ENCODE measurements at regions not wholly inside any gene's neighbourhood (a gene's known extent, or its start where the extent isn't known, plus 50 kb on each side); places are given as distances from the start of the nearest gene placed in this dataset.

DNA sequence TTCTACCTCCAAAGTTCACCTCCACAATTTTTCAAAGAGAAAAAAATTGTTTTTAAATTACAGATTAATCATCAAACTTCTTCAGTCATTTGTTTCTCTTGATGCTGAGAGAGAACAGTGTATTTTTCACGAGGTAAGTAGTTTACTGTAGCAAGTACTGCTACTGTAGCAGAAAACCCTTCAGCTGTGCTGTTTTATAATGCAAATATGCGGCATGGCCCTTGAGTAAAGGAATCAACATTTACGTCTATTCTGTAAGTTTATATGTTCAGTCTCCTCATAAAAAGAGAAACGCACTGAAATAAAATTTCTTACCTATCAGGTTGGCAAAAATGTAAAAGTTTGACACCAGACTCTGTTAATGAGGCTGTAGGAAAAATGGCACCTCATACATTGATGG is 399.0 kb downstream of the NKX6-1 start:
- Histone ChIP-seq H3K27ac (ENCODE audit: low read depth, low read length) (no peak overlapping the region), H3K9me3 (ENCODE audit: insufficient read depth, low read depth, low read length) (no peaks in the 10 kb centered on the region)
- WGBS = 59% methylated on average over 3 of the region's 4 CpGs

DNA sequence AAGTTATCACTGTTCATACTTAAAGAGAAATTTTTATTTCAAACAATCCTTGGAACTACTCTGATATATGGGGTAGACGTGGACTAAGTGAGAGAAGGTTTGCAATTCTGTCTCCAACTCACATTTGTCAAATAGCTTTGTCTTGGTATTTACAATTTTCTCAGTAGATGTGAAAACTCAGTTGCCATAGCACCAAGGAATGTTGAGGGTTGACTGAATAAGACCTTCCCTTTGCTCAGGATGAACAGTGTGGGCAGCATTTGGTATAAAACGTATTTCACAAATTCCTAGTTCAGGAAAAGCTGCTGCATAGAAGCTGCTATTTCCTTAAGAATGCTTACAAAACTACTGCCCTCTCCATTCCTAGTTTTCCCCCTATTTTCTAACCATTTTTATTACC is 399.5 kb downstream of the NKX6-1 start:
- no peaks in the 10 kb centered on the region for H3K27me3 ChIP-seq (ENCODE audit: insufficient read depth, low read length)
- 90% methylated on average over 1 of the region's 2 CpGs for WGBS
- H3K4me3 ChIP-seq (ENCODE audit: low read length) = no peak overlapping the region
- H3K36me3 ChIP-seq (ENCODE audit: insufficient read depth, low read length) = no peaks in the 10 kb centered on the region
- no peak overlapping the region for H3K9ac ChIP-seq (ENCODE audit: low read depth, low read length)
- H3K4me1 ChIP-seq (ENCODE audit: insufficient read depth, low read length) = peaks cover 16% of the 10 kb centered on the region
- no peaks in the 10 kb centered on the region for H3K9me3 ChIP-seq (ENCODE audit: insufficient read depth, low read depth, low read length)
- H3K27ac ChIP-seq (ENCODE audit: low read depth, low read length) = no peak overlapping the region

More for the DNA sequence above, 399.0 kb downstream of the NKX6-1 start:
- Histone ChIP-seq H3K36me3 (ENCODE audit: insufficient read depth, low read length) (no peaks in the 10 kb centered on the region), H3K4me1 (ENCODE audit: insufficient read depth, low read length) (peaks cover 16% of the 10 kb centered on the region), H3K4me3 (ENCODE audit: low read length) (no peak overlapping the region), H3K27me3 (ENCODE audit: insufficient read depth, low read length) (no peaks in the 10 kb centered on the region), H3K9ac (ENCODE audit: low read depth, low read length) (no peak overlapping the region)

DNA sequence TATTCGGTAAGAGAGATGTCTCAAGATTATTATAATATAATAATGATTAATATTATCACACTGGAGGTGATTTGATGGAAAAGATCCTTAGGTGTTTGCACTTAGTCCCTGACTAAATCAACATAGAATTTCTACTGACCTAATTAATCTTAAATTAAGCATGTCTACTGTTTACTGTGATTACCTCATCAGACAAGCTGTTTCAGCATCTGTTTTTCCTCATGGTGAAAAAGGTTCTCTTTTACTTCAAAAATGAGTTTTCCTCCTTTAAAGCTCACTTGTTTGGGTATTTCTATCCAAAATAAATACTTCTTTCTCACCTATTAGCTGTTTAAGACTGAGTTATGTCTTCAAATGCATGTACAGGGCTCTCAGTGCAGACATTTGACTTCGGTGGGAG is 407.8 kb downstream of the NKX6-1 start:
- Histone ChIP-seq H3K9ac (ENCODE audit: low read depth, low read length) (no peak overlapping the region), H3K27me3 (ENCODE audit: insufficient read depth, low read length) (no peaks in the 10 kb centered on the region)
- 38% methylated on average over 1 of the region's 2 CpGs for WGBS

DNA sequence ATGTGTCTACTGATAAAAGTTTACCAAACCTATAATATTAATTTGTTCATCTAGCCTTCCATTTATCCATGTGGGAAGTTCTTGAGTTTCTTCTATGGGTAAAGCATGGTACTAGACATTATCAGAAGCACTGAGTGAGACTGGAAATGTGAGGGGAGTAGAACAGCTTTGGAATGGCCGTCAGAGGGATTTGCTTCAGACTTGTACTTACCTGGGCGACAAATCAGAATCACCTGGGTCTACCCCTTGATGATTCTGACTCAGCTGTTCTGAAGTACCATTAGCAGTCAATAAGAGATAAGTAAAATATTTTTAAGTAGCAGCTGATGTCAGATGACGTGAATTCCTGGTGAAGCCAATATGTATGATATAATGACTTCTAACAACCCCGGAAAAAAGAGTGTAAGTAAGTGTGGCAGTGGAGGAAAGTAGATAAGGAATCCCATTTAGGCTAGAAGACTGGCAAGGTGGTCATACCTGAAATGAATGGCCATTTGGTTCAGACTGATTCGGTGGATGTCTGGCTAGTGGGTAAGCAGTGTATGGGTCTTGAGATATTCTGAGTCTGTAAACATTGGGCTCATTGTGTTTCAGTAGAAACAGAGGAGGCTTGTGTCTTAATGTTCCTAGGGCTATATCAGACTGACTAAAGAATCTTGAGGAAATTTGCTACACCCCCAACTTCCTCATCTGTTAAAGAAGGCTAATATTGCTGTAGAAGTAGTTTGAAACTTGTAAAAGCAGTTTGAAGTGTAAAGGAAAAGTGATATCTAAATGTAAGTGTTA is 409.2 kb downstream of the NKX6-1 start:
- Histone ChIP-seq H3K27me3 (ENCODE audit: insufficient read depth, low read length) (no peaks in the 10 kb centered on the region), H3K36me3 (ENCODE audit: insufficient read depth, low read length) (no peaks in the 10 kb centered on the region), H3K9ac (ENCODE audit: low read depth, low read length) (no peak overlapping the region), H3K4me1 (ENCODE audit: insufficient read depth, low read length) (peaks cover 4% of the 10 kb centered on the region; the same call in 1 of the 2 replicates), H3K27ac (ENCODE audit: low read depth, low read length) (no peak overlapping the region), H3K4me3 (ENCODE audit: low read length) (no peak overlapping the region), H3K9me3 (ENCODE audit: insufficient read depth, low read depth, low read length) (no peaks in the 10 kb centered on the region)
- WGBS = 93% methylated on average over 5 of the region's 5 CpGs

More for the DNA sequence above, 407.8 kb downstream of the NKX6-1 start:
- peaks cover 4% of the 10 kb centered on the region; the same call in 1 of the 2 replicates for H3K4me1 ChIP-seq (ENCODE audit: insufficient read depth, low read length)
- H3K4me3 ChIP-seq (ENCODE audit: low read length) = no peak overlapping the region
- H3K27ac ChIP-seq (ENCODE audit: low read depth, low read length) = no peak overlapping the region
- no peaks in the 10 kb centered on the region for H3K9me3 ChIP-seq (ENCODE audit: insufficient read depth, low read depth, low read length)
- no peaks in the 10 kb centered on the region for H3K36me3 ChIP-seq (ENCODE audit: insufficient read depth, low read length)

- no peaks in the 10 kb centered on the region for H3K36me3 ChIP-seq (ENCODE audit: insufficient read depth, low read length)
- H3K9ac ChIP-seq (ENCODE audit: low read depth, low read length) = no peak overlapping the region
- H3K4me3 ChIP-seq (ENCODE audit: low read length) = no peak overlapping the region
- no peak overlapping the region for H3K27ac ChIP-seq (ENCODE audit: low read depth, low read length)
- no peaks in the 10 kb centered on the region for H3K27me3 ChIP-seq (ENCODE audit: insufficient read depth, low read length)
- no peaks in the 10 kb centered on the region for H3K9me3 ChIP-seq (ENCODE audit: insufficient read depth, low read depth, low read length)
- peaks cover 4% of the 10 kb centered on the region; the same call in 1 of the 2 replicates for H3K4me1 ChIP-seq (ENCODE audit: insufficient read depth, low read length)
- WGBS = 90% methylated on average over 4 of the region's 4 CpGs
These were observed 413.1 kb downstream of the NKX6-1 start for GRCh38 chr4:84085986-84086385.

DNA sequence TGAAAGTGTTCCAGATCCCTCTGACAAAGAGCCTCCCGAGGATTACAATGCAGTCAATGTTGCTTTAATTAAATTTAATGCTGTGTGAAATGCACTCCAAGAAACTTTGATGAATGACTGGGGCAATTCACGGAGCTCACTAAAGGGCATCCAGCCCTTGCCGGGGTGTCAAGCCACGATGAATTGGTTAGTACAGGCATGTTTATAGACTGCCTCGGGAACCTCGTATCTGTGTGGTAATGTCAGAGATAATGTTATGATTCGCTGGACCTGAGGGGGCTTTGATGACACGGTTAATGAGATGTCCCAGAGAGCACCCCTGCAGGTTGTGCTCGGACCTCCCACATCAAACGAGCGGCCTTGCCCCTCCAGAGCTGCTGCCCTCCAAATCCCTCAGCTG is 428.8 kb downstream of the NKX6-1 start:
- Histone ChIP-seq H3K36me3 (ENCODE audit: insufficient read depth, low read length) (no peaks in the 10 kb centered on the region), H3K27me3 (ENCODE audit: insufficient read depth, low read length) (no peaks in the 10 kb centered on the region), H3K27ac (ENCODE audit: low read depth, low read length) (no peak overlapping the region), H3K4me1 (ENCODE audit: insufficient read depth, low read length) (peaks cover 12% of the 10 kb centered on the region; the same call in 1 of the 2 replicates), H3K4me3 (ENCODE audit: low read length) (no peak overlapping the region), H3K9ac (ENCODE audit: low read depth, low read length) (no peak overlapping the region), H3K9me3 (ENCODE audit: insufficient read depth, low read depth, low read length) (no peaks in the 10 kb centered on the region)
- 75% methylated on average over 11 of the region's 11 CpGs for WGBS

GRCh38 chr4:84063619-84064018 is 435.5 kb downstream of the NKX6-1 start:
- no peak overlapping the region for H3K27ac ChIP-seq (ENCODE audit: low read depth, low read length)
- no peaks in the 10 kb centered on the region for H3K9me3 ChIP-seq (ENCODE audit: insufficient read depth, low read depth, low read length)
- H3K4me1 ChIP-seq (ENCODE audit: insufficient read depth, low read length) = peaks cover 4% of the 10 kb centered on the region; the same call in 1 of the 2 replicates
- no peak overlapping the region for H3K9ac ChIP-seq (ENCODE audit: low read depth, low read length)
- no peak overlapping the region for H3K4me3 ChIP-seq (ENCODE audit: low read length)
- 89% methylated on average over 5 of the region's 5 CpGs for WGBS
- no peaks in the 10 kb centered on the region for H3K36me3 ChIP-seq (ENCODE audit: insufficient read depth, low read length)
- no peaks in the 10 kb centered on the region for H3K27me3 ChIP-seq (ENCODE audit: insufficient read depth, low read length)

DNA sequence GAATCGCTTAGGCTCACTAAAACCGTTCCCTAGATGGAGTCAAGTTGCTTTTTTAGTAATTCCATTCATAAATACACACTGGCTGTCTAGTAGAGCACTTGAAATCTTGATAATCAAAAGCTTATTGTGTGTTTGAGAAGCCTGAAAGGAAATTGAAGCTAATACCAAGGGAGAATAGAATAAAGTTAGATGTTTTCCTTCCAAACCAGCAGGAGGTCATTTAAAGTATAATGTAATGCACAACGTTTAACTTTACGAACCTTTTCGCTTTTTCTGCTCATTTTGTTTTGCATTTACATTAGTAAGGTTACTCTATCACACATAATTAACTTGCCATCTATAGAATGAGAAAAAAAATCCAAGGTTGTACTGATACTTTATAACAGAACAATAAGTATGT is 440.9 kb downstream of the NKX6-1 start:
- WGBS = 79% methylated on average over 2 of the region's 5 CpGs
- no peaks in the 10 kb centered on the region for H3K9me3 ChIP-seq (ENCODE audit: insufficient read depth, low read depth, low read length)

GRCh38 chr4:84051639-84052038 is 447.5 kb downstream of the NKX6-1 start:
- Histone ChIP-seq H3K27me3 (ENCODE audit: insufficient read depth, low read length) (no peaks in the 10 kb centered on the region), H3K4me1 (ENCODE audit: insufficient read depth, low read length) (peaks cover 29% of the 10 kb centered on the region), H3K4me3 (ENCODE audit: low read length) (no peak overlapping the region), H3K27ac (ENCODE audit: low read depth, low read length) (peak overlapping the region; percentile 27; the same call in 1 of the 2 replicates), H3K36me3 (ENCODE audit: insufficient read depth, low read length) (no peaks in the 10 kb centered on the region), H3K9ac (ENCODE audit: low read depth, low read length) (no peak overlapping the region), H3K9me3 (ENCODE audit: insufficient read depth, low read depth, low read length) (no peaks in the 10 kb centered on the region)
- WGBS = 47% methylated on average over 4 of the region's 4 CpGs

More for the DNA sequence above, 440.9 kb downstream of the NKX6-1 start:
- H3K36me3 ChIP-seq (ENCODE audit: insufficient read depth, low read length) = no peaks in the 10 kb centered on the region
- H3K9ac ChIP-seq (ENCODE audit: low read depth, low read length) = no peak overlapping the region
- no peak overlapping the region for H3K4me3 ChIP-seq (ENCODE audit: low read length)
- H3K4me1 ChIP-seq (ENCODE audit: insufficient read depth, low read length) = peaks cover 15% of the 10 kb centered on the region
- no peaks in the 10 kb centered on the region for H3K27me3 ChIP-seq (ENCODE audit: insufficient read depth, low read length)
- H3K27ac ChIP-seq (ENCODE audit: low read depth, low read length) = no peak overlapping the region

- H3K4me1 ChIP-seq (ENCODE audit: insufficient read depth, low read length) = peaks cover 29% of the 10 kb centered on the region
- H3K27ac ChIP-seq (ENCODE audit: low read depth, low read length) = peak overlapping the region; percentile 94
- no peak overlapping the region for H3K4me3 ChIP-seq (ENCODE audit: low read length)
- H3K27me3 ChIP-seq (ENCODE audit: insufficient read depth, low read length) = no peaks in the 10 kb centered on the region
- WGBS = 69% methylated on average over 2 of the region's 2 CpGs
- no peak overlapping the region for H3K9ac ChIP-seq (ENCODE audit: low read depth, low read length)
- no peaks in the 10 kb centered on the region for H3K9me3 ChIP-seq (ENCODE audit: insufficient read depth, low read depth, low read length)
- no peaks in the 10 kb centered on the region for H3K36me3 ChIP-seq (ENCODE audit: insufficient read depth, low read length)
These were observed 448.0 kb downstream of the NKX6-1 start for GRCh38 chr4:84051089-84051488.

- 10% methylated on average over 1 of the region's 1 CpG for WGBS
- peaks cover 29% of the 10 kb centered on the region for H3K4me1 ChIP-seq (ENCODE audit: insufficient read depth, low read length)
- H3K27ac ChIP-seq (ENCODE audit: low read depth, low read length) = peak overlapping the region; percentile 94
- H3K36me3 ChIP-seq (ENCODE audit: insufficient read depth, low read length) = no peaks in the 10 kb centered on the region
- no peak overlapping the region for H3K4me3 ChIP-seq (ENCODE audit: low read length)
- no peaks in the 10 kb centered on the region for H3K9me3 ChIP-seq (ENCODE audit: insufficient read depth, low read depth, low read length)
- H3K27me3 ChIP-seq (ENCODE audit: insufficient read depth, low read length) = no peaks in the 10 kb centered on the region
- H3K9ac ChIP-seq (ENCODE audit: low read depth, low read length) = no peak overlapping the region
These were observed 449.1 kb downstream of the NKX6-1 start for GRCh38 chr4:84050015-84050414.
